Endothelial cell of umbilical vein (primary cell): ENCODE measurements at regions not wholly inside any gene's neighbourhood (a gene's known extent, or its start where the extent isn't known, plus 50 kb on each side); places are given as distances from the start of the nearest gene placed in this dataset.

Experiments
- BruUV-seq: library from RNA; stranded (reverse); fragments of 400-500 nt; replicated peaks from 2 replicates; lab custom pipeline; 2021; lab: Mats Ljungman, UMichigan
- CTCF ChIA-PET: fragments of 300-600, 350-600 bp; sonication (Branson Sonifier 250); formaldehyde crosslinking; loops from one replicate; lab custom pipeline; 2021; ENCODE audit warnings: antibody characterized with exemption, inconsistent platforms; lab: Charles Lee
- POLR2A ChIA-PET: fragments of 300-600, 350-600 bp; sonication (Branson Sonifier 250); formaldehyde crosslinking; loops from one replicate; lab custom pipeline; 2021; ENCODE audit warnings: antibody characterized with exemption, inconsistent platforms; lab: Charles Lee
- DNase-seq: peaks from one replicate; pipeline ENCODE4 v3.0.0-alpha.2; 2011; ENCODE audit warnings: low read depth, low spot score
- FAIRE-seq: peaks from 2 replicates; lab custom pipeline; 2011; peaks lifted over from hg19 to GRCh38; lab: Jason Lieb, UNC
- H2AFZ ChIP-seq: 2 replicates; pipeline ENCODE4 v1.6.0; 2012; ENCODE audit warnings: low read depth, low read length, control low read depth, inconsistent platforms
- H3K27ac ChIP-seq: 2 replicates; pipeline ENCODE4 v1.5.1; 2011; ENCODE audit warnings: low read depth, mild to moderate bottlenecking, control low read depth, low read length, moderate library complexity; ENCODE audit not compliant: insufficient read depth
- H3K27me3 ChIP-seq, 2 experiments: 2 replicates each; pipeline versions ENCODE4 v1.6.0 to v1.6.1; 2011; ENCODE audit warnings: low read length in 2 of 2, mixed read lengths in 1 of 2; ENCODE audit not compliant: control insufficient read depth in 2 of 2, insufficient read depth in 2 of 2
- H3K36me3 ChIP-seq, 2 experiments: 2 replicates in 1 of 2; 3 replicates in 1 of 2; pipeline ENCODE4 v1.5.1; 2011; ENCODE audit warnings: low read length in 2 of 2, mild to moderate bottlenecking in 1 of 2, moderate library complexity in 1 of 2; ENCODE audit not compliant: control insufficient read depth in 2 of 2, insufficient read depth in 2 of 2; ENCODE audit errors: extremely low read depth in 1 of 2
- H3K4me1 ChIP-seq: 3 replicates; pipeline ENCODE4 v1.5.1; 2011; ENCODE audit warnings: mild to moderate bottlenecking, low read length; ENCODE audit not compliant: control insufficient read depth, insufficient read depth; ENCODE audit errors: extremely low read depth
- H3K4me2 ChIP-seq: 2 replicates; pipeline ENCODE4 v1.6.1; 2011; ENCODE audit warnings: low read length, control low read depth, mixed read lengths; ENCODE audit not compliant: insufficient read depth
- H3K4me3 ChIP-seq, 3 experiments: fragments of 200-600 bp in 1 of 3; sonication (generic), shearing (Covaris generic) in 1 of 3; replicated peaks in 1 of 3; 2 replicates each; pipeline ENCODE4 v1.5.1; 2011 to 2016; ENCODE audit warnings: control low read depth in 3 of 3, low read length in 3 of 3, mild to moderate bottlenecking in 2 of 3, inconsistent platforms in 1 of 3, low read depth in 1 of 3, moderate library complexity in 1 of 3; ENCODE audit not compliant: insufficient read depth in 1 of 3
- H3K79me2 ChIP-seq: 2 replicates; pipeline ENCODE4 v1.6.0; 2012; ENCODE audit warnings: low read length, inconsistent platforms; ENCODE audit not compliant: control insufficient read depth, insufficient read depth
- H3K9ac ChIP-seq: replicated peaks from 2 replicates; pipeline ENCODE3; 2011; ENCODE audit warnings: low read length, control low read depth; ENCODE audit not compliant: insufficient read depth; ENCODE audit errors: extremely low read depth
- H3K9me1 ChIP-seq: replicated peaks from 3 replicates; pipeline ENCODE4 v1.6.0; 2011; ENCODE audit warnings: mild to moderate bottlenecking, low read length; ENCODE audit not compliant: control insufficient read depth, insufficient read depth; ENCODE audit errors: extremely low read depth
- H3K9me3 ChIP-seq: replicated peaks from 2 replicates; pipeline ENCODE4 v1.5.1; 2012; ENCODE audit warnings: low read length, inconsistent platforms; ENCODE audit not compliant: control insufficient read depth, insufficient read depth
- H4K20me1 ChIP-seq: replicated peaks from 2 replicates; pipeline ENCODE3; 2011; ENCODE audit warnings: mild to moderate bottlenecking, low read length; ENCODE audit not compliant: control insufficient read depth, insufficient read depth; ENCODE audit errors: extremely low read depth
- CTCF ChIP-seq, 2 donors: IDR thresholded peaks; 1 replicate in 1 of 2; 2 replicates in 1 of 2; pipeline ENCODE4 v1.5.1; 2011; ENCODE audit warnings: low read length in 2 of 2, mild to moderate bottlenecking in 2 of 2, moderate library complexity in 2 of 2, control low read depth in 1 of 2, inconsistent platforms in 1 of 2, low read depth in 1 of 2; ENCODE audit not compliant: insufficient read depth in 1 of 2; ENCODE audit errors: extremely low read depth in 1 of 2
- EZH2 ChIP-seq: IDR thresholded peaks from 2 replicates; pipeline ENCODE4 v1.6.1; 2012; ENCODE audit warnings: borderline replicate concordance, low read depth, mild to moderate bottlenecking, moderate library complexity, low read length, inconsistent platforms; ENCODE audit not compliant: severe bottlenecking
- FOS ChIP-seq: IDR thresholded peaks from 2 replicates; pipeline ENCODE4 v1.6.1; 2011; ENCODE audit warnings: mild to moderate bottlenecking, low read length, moderate library complexity, borderline replicate concordance; ENCODE audit not compliant: insufficient read depth
- GATA2 ChIP-seq: IDR thresholded peaks from 2 replicates; pipeline ENCODE4 v1.7.0; 2011; ENCODE audit warnings: low read depth, mild to moderate bottlenecking, moderate library complexity, mixed read lengths, low read length; ENCODE audit not compliant: insufficient read length, insufficient read depth
- JUN ChIP-seq: IDR thresholded peaks from 2 replicates; pipeline ENCODE4 v1.6.1; 2011; ENCODE audit warnings: borderline replicate concordance, low read depth; ENCODE audit not compliant: insufficient read length, insufficient read depth
- MYC ChIP-seq: IDR thresholded peaks from one replicate; pipeline ENCODE4 v1.6.1; 2011; ENCODE audit warnings: mild to moderate bottlenecking, low read depth, low read length
- POLR2A ChIP-seq: IDR thresholded peaks from 2 replicates; pipeline ENCODE4 v1.6.1; 2012; ENCODE audit warnings: low read depth, mild to moderate bottlenecking, control low read depth, low read length
- POLR2AphosphoS5 ChIP-seq: IDR thresholded peaks from 2 replicates; pipeline ENCODE4 v1.6.1; 2012; ENCODE audit warnings: low read depth, mild to moderate bottlenecking, control low read depth, low read length, moderate library complexity; ENCODE audit not compliant: insufficient read depth
- dilution Hi-C: fragments of 300-500 bp; cut with MboI; formaldehyde crosslinking; loops from one replicate; pipeline ENCODE4 v1.15.0; 2019; ENCODE audit warnings: low sequenced_read_pairs; ENCODE audit not compliant: extremely low pct_ligation_motif_present
- intact Hi-C: fragments of 100-400 bp; cut with micrococcal nuclease; formaldehyde crosslinking; loops from one replicate; pipeline ENCODE4 v1.10.0; 2022
- TF ChIP-seq, protein P1 (sequence below): IDR thresholded peaks from 2 replicates; pipeline ENCODE4 v1.6.1; 2011; ENCODE audit not compliant: insufficient read depth, insufficient read length

DNA sequence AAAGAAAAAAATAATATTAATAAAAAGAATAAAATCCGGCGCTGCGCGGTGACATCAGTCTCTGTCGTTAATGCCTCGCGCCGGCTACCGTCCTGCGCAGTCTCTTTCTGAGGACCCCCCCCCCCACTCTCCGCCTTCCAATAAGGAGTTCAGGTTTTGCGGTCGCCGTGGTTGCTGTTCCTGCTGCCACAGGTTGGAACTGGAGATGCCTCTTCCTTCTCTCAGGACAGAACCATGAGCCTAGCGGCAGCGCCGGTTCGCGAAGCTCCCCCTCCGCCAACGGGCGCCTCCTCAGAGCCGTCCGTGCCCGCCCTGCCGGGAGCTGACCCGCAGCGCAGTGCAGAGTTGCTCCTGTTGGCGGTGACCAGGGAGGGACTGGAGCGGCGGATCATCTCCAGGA, 2093.4 kb downstream of the TP53TG3F start:
- no TSS peak for BruUV-seq
- POLR2A ChIA-PET = no interaction called here

GRCh38 chr16:35557731-35558130, 2098.3 kb downstream of the TP53TG3F start:
- FAIRE-seq = no peak
- BruUV-seq = no TSS peak
- TF ChIP-seq, protein P1, sequence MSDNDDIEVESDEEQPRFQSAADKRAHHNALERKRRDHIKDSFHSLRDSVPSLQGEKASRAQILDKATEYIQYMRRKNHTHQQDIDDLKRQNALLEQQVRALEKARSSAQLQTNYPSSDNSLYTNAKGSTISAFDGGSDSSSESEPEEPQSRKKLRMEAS = no peak
- TF ChIP-seq CTCF (IDR thresholded peaks at IDR 0.05; ENCODE audit: extremely low read depth in 1 of 2, insufficient read depth in 1 of 2, low read depth in 1 of 2, low read length in 2 of 2) (no peak), EZH2 (no peak), POLR2A (no peak), JUN (no peak), GATA2 (no peak), MYC (no peak), POLR2AphosphoS5 (no peak), FOS (no peak)
- no peak overlapping the region for H3K4me2 ChIP-seq
- no peaks in the 10 kb centered on the region for H3K79me2 ChIP-seq
- no peak for DNase-seq
- intact Hi-C loops (no loop called here), dilution Hi-C loops (no loop called here)
- POLR2A ChIA-PET = no interaction called here
- H3K27ac ChIP-seq = no peak overlapping the region
- H3K9me1 ChIP-seq = no peaks in the 10 kb centered on the region
- no peak overlapping the region for H2AFZ ChIP-seq
- no peaks in the 10 kb centered on the region for H4K20me1 ChIP-seq
- no peak overlapping the region for H3K4me3 ChIP-seq
- H3K9ac ChIP-seq = no peak overlapping the region
- H3K4me1 ChIP-seq = no peaks in the 10 kb centered on the region
- H3K27me3 ChIP-seq = no peaks in the 10 kb centered on the region
- CTCF ChIA-PET = no interaction called here
- H3K36me3 ChIP-seq = no peaks in the 10 kb centered on the region
- H3K9me3 ChIP-seq = peaks cover 7% of the 10 kb centered on the region

More for the DNA sequence above, 2093.4 kb downstream of the TP53TG3F start:
- Histone ChIP-seq H3K4me3 (no peak overlapping the region), H3K36me3 (no peaks in the 10 kb centered on the region), H3K9ac (no peak overlapping the region), H4K20me1 (no peaks in the 10 kb centered on the region), H3K79me2 (no peaks in the 10 kb centered on the region), H2AFZ (no peak overlapping the region), H3K27me3 (no peaks in the 10 kb centered on the region), H3K4me2 (no peak overlapping the region), H3K4me1 (no peaks in the 10 kb centered on the region), H3K27ac (no peak overlapping the region), H3K9me3 (peaks cover 8% of the 10 kb centered on the region), H3K9me1 (no peaks in the 10 kb centered on the region)
- TF ChIP-seq CTCF (IDR thresholded peaks at IDR 0.05; ENCODE audit: extremely low read depth in 1 of 2, insufficient read depth in 1 of 2, low read depth in 1 of 2, low read length in 2 of 2) (no peak), MYC (no peak), GATA2 (no peak)
- FAIRE-seq (no peak), DNase-seq (no peak)
- dilution Hi-C loops = no loop called here
- intact Hi-C loops = no loop called here
- CTCF ChIA-PET = interaction anchor here (0.6 kb wide), 1 partner anchor 29 kb away, joined by 3 read pairs; no protein-coding TSS in a partner anchor
